C1 segment of cervical spinal cord (tissue), 14 donors: ENCODE measurements at regions not wholly inside any gene's neighbourhood (a gene's known extent, or its start where the extent isn't known, plus 50 kb on each side); places are given as distances from the start of the nearest gene placed in this dataset.
"Not testable (repeated sequence)": the region's sequence is repeated elsewhere in the genome, so short reads cannot be mapped to it uniquely, and the experiment has no call there.

Source experiments
- DNase-seq, 14 donors: peaks; one replicate each; lab custom pipeline; 2025; lab: John Stamatoyannopoulos, UW

DNA sequence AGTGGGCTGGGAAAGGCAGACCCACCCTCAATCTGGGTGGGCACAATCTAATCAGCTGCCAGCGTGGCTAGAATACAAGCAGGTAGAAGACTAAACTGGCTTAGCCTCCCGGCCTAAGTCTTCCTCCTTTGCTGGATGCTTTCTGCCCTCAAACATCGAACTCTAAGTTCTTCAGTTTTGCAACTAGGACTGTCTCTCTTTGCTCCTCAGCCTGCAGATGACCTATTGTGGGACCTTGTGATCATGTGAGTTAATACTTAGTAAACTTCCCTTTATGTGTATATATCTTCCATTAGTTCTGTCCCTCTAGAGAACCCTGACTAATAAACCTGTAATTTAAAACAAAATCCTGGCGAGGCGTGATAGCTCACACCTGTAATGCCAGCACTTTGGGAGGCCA, 51.8 kb upstream of the SLC39A8 start:
- DNase-seq: not testable (repeated sequence)

DNA sequence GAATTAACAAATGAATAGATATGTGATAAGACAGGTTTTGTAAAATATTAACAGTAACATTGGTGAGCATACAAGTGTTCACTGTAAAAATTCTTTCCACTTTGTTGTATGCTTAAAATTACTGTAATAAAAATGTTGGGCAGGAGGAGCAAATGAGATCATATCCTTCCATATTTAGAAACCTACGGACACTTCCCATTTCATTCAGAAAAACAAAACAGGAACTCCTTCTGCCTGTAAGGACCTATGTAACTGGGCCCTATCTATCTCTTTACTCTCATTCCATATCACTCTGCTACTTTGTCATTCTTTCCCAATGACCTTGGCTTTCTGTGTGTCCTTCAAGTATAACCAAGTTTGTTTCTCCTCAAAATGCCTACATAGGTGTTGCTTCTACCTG, 53.7 kb upstream of the SLC39A8 start:
- no peak for DNase-seq

DNA sequence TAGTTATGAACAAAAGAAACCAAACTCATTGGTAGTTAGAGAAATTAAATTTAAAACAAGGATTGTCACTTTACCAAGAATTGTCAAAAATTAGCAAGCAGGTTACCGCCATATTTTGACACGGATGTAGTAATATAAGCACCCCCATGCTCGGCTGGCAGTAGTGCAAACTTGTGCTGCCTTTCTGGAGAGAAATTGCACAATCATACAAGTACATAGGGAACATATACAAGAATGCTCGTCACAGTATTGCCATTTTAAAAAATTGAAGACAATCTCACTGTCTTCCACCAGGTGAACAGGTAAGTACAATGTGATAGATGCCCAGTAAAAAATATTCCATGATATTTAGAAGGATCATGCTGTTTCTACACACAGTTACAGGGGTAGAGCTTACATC, 55.6 kb upstream of the SLC39A8 start:
- DNase-seq: no peak

DNA sequence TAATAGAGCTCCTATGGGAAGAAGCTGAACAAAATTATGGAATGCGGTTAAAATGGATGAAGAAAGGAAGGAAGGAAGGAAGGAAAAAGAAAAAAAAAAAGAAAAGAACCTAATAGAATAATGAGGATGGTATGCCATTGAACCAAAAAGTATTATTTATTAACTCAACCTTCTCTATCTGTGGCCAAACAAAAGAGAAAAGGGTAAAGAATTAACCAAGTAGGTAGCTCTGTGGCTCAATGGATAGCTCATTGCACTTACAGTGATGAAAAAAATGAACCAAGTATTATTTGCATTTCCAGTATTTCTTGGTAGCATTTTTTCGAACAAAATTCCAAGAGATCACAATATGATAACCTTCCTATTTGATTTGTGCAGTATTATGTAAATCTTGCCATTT, 56.9 kb upstream of the SLC39A8 start:
- no peak for DNase-seq

DNA sequence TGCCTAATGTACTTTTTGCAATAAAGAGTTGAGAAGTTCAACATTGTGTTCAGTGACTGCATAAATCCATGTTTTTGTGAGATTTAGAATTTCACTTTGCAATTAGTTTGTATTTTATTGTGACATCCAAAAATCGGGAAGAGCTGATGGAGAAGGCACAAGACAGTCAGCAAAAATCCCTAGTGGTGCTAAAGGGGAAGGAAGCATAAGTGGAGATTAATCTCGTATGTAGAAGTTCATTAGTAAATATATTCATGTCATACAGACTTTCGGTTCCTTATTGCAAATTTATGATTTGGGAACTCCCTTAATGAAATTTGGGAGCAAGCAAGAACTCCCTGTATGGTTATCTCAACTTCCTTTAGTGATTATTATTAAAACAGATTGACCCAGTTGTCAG, 57.8 kb upstream of the SLC39A8 start:
- no peak for DNase-seq

DNA sequence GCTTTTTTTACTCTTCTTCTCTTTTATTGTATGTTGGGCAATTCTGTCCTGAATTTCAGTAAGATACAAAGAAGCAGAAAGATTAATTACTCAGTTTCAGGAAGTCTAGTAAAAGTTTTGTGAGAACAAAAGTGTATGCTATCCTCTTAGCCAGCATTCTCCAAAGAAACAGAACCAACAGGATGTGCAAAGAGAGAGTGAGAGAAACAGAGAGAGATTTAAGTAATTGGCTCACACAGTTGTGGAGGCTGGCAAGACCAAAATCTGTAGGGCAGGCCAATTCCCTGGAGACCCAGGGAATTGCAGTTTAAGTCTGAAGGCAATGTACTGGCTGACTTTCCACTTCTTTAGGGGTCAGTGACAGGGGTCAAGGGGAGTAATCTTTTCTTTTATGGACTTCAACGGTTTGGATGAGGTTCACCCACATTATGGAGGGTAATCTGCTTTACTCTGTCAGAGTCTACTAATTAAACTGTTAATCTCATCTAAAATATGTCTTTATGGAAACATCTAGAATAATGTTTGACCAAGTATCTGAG, 59.2 kb upstream of the SLC39A8 start:
- peak in 1 of 14 donors; percentile 3 for DNase-seq

DNA sequence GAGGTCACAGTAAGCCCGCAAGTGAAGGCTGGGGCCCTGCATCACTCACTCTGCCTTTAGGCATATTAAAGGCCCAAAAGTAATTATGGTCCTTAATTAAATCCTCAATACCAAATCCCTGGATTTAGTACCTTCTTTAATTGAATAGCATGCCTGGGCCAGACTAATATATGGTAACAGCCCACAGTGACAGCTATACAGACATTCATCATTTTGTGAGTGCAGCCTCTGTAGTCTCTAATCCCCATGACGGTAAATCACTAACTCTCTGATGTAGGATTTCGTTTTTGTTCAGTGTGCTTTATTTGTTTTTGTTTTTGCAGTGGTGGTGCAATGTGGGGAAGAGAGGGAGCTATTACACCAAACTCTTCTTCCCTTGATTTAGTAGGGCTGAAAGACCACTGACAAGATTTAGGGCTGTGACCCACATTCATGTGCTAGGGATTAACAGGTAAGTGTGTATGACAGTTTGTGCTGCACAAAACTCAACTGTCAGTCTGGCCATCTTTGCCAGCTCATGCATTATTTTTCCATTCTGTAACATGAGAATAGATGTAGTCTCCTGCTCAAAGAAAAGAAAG, 60.6 kb upstream of the SLC39A8 start:
- no peak for DNase-seq

DNA sequence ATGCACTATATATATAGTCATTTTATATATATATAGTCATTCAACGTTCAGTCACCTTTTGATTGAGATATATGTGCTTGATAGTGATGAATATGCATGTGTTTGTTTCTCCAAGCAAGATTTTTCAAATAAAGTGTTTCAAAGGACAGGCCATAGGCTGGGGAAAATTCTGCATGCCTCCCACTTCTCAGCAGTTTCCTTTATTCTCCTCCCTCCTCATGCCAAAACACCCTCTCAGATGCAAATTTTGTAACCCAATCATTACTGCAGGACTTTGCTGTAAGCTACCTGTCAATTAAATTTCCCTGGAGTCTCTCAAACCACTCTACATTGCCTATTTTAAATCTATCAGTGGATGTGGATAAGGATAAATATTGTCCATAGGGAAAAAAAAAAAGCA, 65.6 kb upstream of the SLC39A8 start:
- not testable (repeated sequence) for DNase-seq

DNA sequence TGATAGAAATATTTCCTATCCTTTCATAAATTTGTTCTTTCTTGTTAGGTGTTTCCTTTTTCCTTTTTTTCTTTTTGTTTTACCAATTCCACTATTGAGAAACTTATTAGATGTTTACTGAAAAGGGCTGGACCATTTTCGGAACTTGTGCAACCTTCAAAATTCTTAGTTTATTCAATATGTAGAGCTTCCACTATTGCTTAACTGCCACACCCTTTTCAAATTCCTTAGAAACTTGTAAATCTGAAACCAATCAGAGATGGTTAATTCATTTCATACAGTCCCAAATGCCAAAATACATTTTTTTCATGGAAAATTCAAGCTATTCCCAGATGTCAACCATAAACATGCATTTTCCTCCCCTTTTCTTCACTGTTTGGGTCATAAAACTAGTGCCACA, 66.1 kb upstream of the SLC39A8 start:
- DNase-seq: no peak

DNA sequence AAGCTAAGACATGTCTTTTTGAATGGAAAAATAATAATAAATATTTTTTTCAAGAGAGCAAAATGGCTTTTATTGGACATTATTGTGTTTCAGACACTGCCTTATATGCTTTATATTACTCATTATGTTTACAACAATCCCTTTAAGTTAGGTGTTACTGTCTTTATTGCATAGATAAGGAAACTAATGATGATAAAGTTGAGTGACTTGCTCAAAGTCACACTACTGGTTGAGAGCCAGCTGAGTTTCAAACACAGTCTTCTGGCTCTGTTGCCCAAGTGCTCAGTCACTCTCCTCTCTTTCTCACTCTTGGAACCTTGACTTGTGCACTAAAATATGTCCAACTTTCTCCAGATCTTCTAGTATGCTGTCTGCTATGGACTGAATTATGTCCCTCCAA, 71.5 kb upstream of the SLC39A8 start:
- no peak for DNase-seq

DNA sequence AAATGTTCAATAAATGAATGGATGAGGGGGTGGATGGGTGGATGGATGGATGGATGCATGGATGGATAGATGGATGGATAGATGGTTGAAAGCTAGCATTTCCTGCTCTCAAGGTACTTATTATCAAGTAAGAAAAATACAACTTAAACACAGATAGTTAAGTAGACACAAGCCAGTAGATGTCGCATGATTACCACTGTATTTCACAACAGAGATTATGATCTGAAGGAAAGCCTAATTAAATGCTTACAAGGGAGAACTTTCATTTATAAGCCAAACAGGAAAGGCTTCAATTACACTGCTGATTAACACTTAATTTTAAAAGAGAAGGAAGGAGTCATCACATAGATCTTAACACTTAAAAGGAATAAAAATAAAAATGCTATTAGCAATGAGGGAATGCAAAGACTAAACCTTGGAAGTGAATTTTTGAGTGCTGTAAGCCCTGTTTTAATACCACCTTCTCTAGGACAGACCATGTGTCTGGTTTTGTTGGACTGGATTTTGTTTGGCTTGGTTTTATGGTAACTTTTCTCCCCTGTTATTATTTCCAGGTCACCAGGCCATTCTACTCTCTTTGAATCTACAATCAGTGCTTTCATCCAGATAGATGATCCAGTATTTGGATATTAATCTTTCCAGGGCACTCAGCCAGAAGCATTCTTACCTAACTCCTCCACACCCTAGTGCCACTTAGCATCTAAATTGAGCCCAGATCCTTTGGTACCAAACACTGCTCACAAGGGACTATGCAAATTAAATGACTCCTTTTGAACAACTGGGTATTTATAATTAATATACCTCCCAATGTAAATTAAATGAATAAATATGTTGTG, 75.5 kb upstream of the SLC39A8 start:
- DNase-seq: no peak

DNA sequence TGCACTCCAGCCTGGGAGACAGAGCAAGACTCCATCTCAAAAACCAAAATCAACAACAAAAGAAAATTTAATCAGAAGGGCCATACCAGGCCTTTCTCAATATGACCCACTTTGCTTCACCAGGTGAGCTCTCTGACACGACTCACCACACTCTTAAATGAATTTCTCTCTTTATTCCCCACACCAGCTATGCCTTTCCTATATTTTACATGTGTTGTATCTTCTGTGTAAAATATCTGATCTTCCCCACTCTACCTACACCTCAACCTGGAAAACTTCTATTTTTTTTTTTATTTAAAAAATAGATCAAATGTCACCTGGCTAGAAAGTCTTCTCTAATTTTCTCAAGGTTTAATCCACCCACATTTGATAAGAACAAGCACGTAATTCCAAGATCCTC, 77.6 kb upstream of the SLC39A8 start:
- no peak for DNase-seq

DNA sequence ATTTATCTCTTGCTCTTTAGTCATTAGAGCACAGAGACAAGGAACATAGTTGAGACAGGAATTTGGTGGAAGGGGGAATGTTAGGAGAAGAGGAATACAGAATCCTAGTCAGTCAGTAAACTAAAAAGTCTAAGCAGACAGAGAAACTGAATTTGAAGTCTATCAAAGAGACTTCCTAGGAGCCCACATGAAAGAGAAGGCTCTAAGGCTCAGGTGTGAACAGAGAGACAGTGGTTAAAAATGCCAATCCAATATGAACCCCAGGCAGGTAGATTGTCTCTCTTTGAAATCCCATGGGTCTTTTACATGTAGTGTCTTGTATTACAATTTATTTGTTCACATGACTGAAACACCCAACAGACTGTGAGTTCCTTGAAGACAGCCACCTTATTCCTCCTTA, 77.8 kb upstream of the NFKB1 start:
- no peak for DNase-seq

DNA sequence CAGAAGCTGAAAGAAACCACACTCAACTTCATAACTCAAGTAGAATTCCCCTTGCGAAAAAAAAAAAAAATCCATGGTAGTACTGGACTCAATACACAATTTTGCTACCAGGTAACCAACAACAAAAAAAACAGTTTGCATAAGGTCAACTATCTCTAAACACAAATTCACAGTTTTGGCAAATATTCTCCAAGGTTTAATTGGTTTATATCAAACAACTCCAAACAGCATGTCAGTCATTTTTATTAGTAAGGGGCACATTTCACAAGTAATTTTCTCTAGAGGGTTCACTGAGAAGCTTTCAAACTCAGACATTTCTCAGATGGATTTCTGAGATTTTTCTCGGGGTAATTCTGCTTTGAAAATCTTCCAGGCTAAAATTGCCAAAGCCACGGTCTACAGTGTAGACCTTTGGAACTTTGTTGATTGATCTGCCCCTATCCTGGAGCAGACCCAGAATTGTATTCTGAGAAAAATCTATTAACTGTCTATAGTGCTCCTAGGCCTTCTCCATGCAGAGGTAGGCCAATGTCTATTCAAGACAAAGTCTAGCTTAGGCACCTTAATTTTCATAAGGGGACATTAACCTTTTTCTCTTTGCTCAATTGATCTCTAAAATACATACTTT, 73.7 kb upstream of the NFKB1 start:
- DNase-seq: no peak

DNA sequence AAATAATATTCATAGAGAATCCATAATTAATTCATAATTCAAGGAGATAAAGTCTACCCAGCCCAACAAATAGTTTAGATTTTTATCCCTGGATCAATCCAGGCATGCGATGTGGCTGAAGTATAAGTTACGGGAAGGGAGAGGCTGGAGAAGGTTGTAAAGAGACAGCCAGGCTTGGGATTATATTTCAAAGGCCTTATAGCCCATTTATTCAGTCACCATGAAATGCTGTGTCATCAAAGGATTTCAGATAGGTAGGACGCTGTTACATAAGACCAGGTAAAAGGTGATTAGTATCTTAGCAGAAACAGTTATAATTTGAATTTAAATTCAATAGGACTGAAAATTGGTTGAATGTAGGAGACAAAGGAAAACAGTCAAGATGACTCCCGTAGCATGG, 73.0 kb upstream of the NFKB1 start:
- no peak for DNase-seq

DNA sequence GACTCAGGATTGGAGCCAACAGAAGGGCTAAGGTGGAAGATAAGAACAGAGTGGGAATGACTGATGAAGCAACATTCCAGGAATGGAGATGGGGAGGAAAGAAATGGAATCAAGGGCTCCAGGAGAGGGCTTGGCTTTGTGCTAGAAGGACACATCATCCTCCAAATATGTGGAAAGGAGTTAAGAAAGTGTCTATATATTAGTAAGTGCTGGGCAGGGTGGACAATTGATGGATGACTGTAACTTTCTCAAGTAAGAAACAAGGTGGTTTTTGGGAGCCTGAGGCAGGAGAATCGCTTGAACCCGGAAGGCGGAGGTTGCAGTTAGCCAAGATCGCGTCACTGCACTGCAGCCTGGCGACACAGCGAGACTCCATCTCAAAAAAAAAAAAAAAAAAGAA, 71.6 kb upstream of the NFKB1 start:
- no peak for DNase-seq

DNA sequence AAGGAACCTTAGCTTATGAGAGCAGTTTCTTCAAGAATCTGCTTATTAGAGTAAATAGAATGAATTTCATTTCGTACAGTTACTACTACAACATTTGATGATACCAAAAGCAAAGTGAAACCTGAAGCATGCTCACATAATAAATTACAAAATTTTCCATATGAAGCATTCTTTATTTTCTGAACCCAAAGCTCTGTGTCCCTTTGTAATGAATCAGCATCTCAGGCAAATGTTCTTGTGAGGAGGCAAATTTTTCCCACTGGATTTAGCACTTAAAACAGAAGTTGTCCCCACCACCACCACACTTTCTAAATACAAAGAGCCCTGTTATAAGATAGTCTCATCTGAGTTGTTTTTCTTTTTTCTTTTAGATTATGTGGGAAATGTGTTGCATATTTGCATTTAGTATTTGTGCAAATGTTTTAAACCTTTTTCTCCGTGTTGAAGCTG, 70.7 kb upstream of the NFKB1 start:
- DNase-seq: peak in 1 of 14 donors; percentile 40

DNA sequence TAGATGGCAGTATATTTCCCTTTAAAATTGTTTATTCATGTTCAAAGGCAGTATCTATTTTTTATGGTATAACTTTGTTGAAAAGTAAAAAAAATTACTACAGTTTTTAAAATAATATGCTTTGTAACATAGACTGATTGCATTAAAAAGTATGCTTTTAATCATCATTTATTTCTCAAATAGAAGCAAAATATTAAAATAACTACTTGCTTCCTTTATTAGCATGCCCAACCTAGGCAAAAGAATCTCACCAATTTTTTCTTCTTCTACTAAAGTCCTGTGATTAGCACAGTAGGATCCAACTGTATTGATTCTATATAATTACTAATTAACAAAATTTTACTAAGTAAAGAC, 69.6 kb upstream of the NFKB1 start:
- no peak for DNase-seq

DNA sequence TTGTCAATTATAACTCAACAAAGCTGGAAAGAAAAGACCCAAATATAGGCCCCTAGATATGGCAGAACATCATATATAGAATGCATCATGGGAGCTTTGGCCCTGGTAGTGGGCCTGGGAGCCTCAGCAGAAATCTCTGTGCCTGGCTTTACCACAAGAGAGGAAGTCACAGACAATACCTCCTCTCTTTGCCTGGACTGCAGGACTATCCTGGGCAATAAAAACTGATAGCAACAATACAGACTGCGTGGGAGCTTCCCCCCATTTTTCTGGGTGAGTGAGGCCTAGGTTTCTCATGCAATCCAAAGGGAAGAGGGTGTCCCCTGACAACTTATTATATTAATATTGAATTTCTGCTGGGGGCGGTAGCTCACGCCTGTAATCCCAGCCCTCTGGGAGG, 64.0 kb upstream of the NFKB1 start:
- DNase-seq: no peak

DNA sequence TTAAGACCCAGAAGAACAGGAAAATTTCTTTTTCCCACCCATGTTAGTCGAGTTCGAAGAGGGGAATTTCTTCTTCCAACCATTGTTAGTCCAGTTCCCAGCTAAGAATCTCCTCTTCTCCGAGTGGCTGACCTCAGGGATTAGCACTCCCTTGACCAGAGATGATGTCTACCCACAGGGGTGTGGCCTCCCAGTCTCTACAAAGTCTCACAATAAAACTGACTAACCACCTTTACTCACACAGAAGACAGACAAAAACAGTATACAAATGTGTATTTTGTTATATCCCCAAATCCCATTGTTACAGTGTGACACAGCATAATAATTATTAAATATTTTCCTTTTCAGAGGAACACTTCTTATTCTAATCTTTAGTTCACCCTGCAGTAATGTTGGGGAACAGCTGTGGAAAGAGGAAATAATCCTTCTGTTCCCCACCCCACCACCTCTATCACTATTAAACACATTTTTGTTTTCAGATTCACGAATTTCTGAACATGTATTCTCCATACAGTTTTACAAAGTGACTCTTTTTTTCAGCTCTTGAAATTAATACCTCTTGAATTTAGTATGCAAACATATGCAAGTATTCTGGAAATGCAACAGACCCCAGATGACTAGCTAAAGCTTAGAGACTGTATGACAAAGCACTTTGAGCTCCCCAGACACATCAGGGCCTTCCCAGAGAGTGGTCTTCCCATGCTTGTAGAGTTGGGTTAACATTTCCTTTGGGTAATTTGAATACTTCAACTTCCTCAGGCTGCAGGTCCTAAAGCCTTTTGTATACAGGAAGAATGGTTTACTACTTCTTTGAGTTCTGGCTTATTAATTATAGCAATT, 62.5 kb upstream of the NFKB1 start:
- no peak for DNase-seq

DNA sequence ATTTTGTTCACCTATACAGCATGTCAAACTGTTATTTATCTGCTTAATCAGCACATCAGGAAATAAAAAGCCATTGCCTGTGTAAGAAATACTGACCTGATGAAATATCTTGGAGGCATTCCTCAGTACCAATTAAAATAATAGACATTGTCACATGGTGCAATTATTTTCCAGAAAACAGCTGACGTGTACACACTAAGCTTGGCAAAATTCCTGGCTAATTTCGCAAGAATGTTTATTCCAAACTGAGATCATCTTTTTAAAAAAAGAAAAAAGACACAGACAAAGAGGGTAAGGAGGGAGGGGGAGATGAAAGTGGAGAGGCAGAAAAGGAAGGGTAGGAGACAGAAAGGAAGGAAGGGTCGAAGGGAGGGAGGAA, 61.9 kb upstream of the NFKB1 start:
- DNase-seq: peak in 1 of 14 donors; percentile 4

DNA sequence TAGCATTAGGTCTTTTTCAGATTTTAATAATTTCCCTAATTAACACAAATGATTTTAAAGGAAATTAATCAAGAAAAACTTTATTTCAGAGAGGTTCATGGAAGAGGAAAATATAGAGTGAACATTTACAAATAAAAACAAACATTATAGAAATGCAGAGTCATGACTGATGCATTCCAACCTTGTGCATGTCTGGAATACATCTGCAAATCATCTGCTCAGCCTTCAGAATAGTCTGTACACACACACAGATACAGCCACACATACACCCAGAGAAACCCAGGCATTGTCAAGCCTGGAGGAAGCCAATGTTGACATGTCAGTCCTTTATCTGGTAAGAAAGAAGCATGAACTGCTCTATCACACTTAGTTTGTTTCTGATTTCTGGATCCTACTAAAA, 61.3 kb upstream of the NFKB1 start:
- DNase-seq: no peak
